Daoy (cell line): ENCODE measurements at regions not wholly inside any gene's neighbourhood (a gene's known extent, or its start where the extent isn't known, plus 50 kb on each side); places are given as distances from the start of the nearest gene placed in this dataset.

Source experiments
- DNase-seq: peaks from one replicate; pipeline ENCODE4 v3.0.0-alpha.2; 2015; ENCODE audit warnings: low read depth

DNA sequence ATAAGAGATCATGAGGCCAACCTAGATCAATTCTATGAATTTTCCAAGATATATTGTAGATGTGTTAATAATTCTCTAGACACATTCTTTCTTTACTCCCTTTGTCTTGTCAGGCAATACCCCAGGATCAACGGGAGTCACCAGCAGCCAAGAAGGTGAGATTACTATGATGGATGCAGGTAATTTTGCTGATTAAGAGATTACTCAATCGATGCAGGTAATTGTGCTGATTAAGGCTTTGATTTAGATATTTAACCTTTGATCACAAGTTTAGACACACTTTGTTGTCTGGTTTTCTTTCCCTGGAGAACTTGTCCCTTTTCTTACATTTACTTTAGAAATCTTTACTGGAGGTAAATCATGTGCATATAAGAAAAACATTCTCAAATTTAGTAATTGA, 134.3 kb upstream of the CNTN1 start:
- DNase-seq = no peak

DNA sequence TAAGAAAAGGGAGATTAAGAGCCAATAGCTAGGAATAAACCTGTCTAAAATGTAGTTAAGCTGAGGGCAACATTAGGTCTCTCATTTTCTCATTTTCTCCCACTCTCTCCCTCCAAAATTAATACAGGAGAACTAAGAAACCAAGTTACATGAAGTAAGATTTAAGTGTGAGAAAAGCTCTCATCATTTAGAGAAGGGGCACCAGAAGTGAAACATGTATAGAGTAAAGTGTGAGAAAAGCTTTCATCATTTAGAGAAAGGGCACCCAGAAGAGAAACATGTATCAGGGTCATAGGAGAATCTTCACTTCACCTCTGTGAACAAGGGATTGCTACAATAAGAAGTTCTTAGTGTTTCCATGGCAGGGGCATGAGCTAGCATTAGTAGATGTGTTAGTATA, 132.4 kb upstream of the CNTN1 start:
- no peak for DNase-seq

DNA sequence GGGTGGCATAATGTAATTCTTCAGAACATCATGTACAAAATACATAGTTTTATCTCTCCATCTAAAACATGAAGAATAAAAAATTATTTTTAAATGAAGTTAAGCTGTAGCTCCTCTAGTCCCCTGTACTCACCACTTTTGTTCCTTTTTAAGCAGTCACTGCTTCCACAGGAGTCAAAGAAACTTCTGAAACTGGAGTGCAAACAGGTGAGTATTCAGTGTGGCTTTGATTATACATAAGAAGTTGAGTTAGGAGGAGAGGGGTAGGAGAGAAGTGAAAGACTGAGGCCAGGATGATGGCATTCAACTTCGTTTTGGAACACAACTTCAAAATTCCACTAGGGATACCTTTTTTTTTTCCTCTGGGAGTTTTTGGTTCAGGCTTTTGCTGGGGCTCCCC, 131.4 kb upstream of the CNTN1 start:
- DNase-seq = no peak

DNA sequence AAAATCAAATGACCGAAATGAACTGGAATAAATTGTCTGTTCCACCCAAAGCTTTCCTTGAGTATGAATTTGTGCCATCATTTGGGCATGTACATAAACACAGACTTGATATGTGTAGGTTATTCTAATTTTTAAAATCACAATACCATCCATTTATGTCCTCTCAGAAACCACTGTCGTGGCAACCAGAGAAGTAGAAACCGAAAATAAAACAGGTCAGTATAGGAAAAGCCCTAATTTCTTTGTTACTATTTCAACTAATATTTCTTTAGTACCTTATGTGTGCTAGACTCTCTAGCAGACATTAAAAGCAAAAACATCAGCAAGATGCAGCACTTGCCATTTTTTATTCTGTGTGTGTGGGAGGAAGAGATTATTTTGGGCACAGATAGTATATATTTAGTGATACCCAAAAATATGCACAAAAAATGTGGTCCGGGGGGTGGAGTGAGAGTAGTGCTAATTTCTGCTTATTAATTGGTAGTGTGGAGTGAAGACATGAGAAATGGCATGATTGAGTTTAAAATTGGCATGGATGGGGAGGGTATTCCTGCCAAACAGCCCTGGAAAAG, 130.8 kb upstream of the CNTN1 start:
- DNase-seq = no peak

DNA sequence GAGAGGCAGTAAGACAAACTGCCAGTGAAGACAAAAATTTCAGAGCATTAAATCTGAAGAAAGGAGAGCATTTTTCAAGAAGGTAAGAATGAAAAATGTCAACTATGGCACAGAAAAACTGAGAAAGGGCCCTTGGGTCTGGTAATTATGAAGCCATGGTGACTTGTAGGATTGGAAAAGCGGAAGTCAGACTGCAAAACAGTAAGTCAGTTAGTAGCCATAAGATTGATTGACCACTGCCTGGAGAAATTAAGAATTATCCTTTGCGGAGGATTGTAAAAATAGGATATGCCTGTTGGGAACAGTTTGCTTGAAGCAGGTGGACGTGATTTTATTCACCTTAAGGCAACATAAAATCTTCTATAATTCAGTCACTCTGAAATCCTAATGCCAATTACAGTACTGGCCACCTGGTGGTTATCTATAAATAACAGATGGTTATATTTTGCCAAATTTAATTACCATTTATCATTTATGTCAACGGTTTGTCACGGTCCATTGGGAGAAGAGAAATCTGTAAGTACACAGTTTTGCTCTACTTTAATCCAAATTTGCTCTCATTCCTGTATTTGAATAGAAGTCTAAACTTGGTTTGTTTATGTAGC, 127.1 kb upstream of the CNTN1 start:
- no peak for DNase-seq

DNA sequence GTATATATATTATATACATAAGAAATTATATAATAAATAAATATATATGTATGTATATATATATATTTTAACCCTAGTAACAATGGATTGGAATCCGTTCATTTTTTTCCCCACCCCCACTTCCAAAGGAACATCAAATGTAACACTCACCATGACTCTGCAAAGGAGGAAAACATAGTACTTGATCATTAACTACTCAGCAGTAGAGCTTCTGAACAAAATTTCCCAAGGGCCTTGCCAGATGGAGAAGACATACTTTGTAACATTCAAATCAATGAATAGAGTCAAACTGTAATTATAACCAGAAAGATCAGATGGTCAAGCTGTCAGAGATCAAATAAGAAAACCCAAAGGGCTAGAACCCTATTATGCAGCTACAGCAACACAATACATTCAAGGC, 126.0 kb upstream of the CNTN1 start:
- no peak for DNase-seq

DNA sequence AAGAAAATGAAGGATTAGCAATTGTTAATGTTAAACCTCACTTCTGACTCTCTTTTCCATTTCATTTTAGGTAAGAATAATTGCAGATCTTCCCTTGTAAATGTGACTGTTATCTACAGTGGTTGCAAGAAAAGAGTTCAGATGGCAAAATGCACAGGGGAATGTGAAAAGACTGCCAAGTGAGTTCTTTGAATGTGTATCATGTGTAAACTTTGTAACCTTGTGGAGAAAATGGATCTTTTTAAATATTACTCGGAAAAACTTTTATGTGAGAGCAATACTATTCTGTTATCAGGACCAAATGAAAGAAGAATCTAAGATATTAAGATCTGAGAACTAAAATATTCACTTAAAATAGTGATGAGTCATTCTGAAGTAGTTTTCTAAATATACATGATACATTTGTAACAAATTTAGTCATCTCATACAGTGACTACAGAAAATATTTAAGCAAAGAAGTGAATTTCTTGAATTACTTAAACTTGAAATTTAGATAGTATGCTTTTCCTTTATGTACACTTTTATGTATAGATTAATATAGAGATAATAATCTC, 122.5 kb upstream of the CNTN1 start:
- DNase-seq = no peak

DNA sequence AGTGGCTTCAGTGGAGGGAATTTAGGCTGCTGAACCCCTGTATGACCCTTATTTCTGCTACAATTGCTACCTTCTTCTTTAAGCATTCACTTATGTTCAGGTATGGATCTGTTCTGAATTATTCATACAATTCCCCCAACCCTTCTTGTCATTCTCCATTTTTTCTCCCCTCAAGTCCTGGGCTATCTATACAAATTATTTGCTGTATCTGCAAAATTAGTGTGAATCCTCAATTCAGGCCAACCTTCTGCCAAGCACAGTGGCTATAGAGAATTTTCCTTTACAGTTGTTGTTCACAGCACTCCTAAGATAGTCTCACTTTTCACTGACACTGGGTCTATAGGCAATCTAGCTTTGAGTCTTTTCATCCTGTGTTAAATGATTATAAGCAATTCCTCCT, 119.2 kb upstream of the CNTN1 start:
- DNase-seq = no peak

DNA sequence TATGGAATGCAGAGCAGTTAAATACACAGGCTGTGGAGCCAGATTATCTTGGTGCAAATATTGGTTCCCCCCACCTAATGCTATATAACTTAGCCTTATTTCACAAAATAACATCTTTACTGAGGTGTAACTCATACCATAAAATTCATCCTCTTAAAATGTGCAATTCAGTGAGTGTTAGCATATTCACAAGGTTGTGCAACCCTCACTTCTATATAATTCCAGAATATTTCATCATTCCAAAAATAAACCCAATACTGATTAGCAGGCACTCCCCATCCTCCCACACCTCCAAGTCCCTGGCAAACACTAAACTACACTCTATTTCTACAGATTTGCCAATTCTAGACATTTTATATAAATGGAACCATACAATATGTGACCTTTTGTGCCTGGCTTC, 116.3 kb upstream of the CNTN1 start:
- no peak for DNase-seq

DNA sequence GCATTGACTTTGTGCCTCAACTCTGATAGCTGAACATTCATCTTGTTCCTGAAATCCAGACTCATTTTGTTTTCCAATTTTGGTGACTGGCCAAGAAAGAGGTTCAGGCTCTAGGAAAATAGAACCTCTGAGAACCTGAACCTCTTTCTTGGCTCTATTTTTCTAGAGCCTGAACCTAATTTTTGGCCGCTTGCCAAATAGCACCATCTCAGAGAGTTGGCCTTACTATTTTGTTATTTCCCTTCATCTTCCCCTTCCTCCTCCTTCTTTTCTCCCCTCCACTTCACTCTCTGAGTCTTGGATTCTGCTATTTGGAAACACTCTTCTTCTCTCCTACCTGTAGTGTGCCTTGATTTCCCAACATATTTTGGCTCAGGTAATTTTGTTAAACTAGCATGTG, 114.4 kb upstream of the CNTN1 start:
- DNase-seq = no peak

DNA sequence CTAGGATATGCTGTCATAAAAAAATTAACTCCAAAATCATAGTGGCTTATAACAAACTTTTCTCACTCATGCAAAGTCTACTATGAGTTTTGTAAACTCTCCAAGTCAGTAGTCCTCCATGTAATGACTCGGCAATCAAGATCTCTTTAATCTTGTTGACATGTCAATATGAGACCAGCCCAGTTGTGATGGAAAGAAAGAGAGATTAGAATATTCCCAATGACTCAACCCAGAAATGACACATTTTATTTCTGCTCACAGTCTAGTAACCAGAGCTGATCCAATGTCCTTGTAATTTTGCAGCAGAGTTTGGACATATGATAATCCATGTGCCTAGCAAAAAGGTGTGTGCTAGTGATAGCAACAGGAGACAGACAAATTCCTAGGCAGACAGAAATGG, 112.6 kb upstream of the CNTN1 start:
- DNase-seq = no peak

DNA sequence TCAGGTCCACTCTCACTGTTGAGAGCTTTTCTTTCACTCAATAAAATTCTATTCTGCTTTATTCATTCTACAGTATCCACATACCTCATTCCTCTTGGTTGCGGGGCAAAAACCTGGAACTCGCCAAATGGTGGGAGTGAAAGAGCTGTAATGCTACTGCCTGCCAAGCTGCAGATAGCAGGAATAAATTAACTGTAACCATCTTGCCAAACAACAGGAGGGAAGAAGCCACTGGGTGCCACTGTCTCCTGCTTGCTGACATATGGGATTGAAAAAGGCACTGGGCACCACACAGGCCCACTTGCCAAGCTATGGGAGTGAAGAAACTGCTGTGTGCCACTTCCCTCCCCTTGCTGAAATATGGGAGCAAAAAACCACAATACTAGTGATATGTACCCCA, 111.9 kb upstream of the CNTN1 start:
- no peak for DNase-seq

DNA sequence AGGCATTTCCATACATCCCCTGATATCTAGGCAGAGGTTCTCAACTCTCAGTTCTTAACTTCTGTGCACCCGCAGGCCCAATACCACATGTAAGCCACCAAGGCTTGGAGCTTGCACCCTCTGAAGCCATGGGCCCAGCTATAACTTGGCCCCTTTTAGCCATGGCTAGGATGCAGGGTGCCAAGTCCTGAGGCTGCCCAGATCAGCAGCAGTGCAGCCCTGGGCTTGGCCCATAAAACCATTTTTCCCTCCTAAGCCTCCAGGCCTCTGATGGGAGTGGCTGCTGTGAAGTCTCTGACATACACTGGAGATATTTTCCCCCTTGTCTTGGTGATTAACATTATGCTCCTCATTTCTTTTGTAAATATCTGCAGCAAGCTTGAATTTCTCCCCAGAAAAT, 110.3 kb upstream of the CNTN1 start:
- no peak for DNase-seq

DNA sequence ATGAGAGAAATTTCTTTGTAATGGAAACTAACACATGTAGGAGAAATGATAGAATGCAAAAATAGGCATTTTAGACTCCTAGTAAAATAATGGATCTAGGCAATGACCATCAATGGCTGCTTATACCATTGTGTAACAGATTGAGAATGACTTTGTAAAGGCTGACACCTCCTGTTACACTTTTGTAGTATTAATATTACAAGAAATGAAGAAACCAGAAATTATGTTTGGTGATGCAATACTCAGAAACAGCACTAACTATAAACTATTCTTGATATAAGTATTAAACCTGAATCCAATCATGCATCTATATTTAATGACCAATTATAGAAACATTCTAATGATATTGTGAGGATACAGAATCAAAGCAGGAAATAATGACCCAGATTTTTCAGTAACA, 108.5 kb upstream of the CNTN1 start:
- DNase-seq = no peak

DNA sequence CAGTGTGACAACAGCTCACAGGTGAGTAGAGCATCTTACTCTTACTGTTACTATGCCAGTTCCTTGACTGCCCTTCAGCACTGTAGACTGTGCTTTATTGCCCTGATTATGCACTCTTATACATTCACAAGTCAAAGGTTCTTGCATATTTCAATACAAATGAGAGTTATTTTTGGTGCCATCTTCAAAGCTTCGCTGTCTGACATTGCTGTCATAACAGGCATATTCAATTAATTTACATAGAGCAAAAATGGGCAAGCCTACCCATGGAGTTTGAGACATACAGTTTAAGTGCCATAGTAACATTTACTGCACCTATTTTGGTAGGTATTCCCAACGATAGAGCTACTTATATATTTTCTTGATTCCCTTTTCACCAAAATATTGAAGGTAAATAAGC, 107.5 kb upstream of the CNTN1 start:
- DNase-seq = no peak

DNA sequence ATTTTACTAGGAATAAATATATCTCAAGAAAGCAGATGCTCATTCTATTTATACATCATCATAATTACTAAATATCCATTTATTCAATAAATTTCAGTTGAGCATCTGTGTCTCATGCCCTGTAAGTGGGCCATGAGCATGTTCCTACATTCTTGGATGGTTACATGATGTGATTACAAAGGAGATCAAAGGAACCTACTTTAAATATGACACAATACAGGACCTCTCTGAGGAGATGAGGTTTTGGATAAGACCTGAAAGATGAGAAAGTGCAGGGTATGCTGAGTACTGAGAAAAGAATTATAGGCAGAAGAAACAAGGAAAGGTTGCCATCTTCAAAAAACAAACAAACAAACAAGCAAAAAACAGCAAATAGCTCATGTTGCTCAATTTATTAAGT, 105.4 kb upstream of the CNTN1 start:
- DNase-seq = no peak

DNA sequence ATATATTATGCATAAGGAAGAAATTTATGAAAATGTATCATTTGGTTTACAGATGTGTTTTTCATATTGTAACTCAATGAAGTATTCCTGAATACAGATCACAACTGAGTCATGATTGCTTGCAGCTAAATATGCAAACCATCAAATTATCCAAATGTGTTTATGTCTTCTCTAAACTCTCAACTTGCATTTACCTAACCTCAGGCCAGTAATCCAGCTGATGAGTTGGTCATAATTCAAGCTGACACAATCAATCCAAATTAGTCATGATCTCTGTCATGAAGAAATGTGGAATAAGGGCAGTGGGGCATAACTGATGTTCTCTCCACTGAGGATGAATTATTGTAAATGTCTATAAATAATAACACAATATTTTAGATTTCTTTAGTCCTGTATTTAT, 104.8 kb upstream of the CNTN1 start:
- DNase-seq = no peak

DNA sequence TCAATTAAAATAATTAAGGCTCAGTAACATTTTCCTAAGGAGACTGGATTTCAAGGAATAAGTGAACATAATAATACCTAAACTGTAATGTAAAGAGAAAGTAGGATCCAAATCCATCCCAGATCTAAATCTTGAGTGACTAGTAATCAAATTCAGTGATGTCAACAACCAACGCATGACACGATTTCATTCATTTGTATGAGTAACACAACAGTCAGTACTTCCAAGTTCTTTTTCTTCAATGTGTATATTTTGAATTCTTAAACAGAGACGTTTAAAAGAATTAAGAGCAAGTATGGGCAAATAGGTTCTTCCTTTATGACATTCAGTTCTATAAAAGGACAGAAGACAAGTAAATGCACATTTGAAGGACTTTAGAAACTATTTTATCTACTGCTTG, 104.3 kb upstream of the CNTN1 start:
- no peak for DNase-seq

DNA sequence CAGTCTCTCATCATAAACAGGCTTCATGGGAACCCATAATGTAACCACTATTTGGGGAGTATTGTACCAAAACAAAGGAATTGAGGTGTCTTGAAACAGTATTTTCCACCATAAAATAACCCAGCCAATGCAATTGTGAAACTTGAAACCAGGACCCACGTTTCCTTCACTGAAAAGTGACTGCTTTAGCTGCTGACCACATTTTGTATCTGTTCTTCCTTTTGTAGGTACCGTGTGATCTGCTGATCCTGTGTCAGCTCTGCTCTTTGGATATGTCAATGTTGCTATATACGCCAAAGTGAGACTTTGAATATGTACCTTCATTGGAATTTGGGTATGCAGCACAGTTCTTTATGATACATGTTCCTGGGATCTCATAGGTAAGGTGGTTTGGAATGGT, 95.1 kb upstream of the CNTN1 start:
- DNase-seq = no peak

DNA sequence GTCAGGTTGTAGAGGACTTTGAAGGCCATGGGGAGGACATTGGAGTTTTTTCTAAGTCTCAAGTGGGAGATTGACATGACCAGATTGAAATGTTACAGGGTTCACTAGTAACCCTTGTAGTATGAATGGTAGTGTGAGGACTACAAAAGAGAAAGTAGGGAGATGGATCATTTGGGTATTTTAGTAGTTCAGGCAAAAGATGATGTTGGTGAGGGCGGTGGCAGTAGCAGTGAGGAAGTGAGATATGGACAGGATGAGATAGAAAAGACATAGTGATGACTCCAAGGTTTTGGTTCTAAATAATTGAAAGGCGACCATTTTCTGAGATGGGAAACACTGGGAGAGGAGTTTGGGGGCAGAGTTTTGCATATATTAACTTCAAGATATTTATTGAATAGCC, 94.2 kb upstream of the CNTN1 start:
- DNase-seq = no peak

DNA sequence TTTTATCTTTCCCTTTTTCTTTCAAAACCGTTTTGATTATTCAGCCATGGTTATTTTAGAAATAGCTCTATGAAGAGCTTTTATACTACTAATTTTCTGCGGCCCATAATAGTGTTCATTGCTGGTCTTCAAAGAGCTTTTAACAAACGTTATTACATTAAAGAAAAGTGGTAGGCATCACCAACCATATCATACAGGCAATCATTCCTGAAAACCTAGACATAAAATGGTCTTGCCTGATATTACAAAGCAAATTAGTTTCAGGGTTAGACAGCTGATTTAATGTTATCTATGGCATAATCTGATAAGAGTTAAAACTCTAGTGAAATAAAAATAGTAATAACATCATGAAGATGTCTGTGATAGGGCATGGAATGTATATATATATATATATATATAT, 89.7 kb upstream of the CNTN1 start:
- no peak for DNase-seq

DNA sequence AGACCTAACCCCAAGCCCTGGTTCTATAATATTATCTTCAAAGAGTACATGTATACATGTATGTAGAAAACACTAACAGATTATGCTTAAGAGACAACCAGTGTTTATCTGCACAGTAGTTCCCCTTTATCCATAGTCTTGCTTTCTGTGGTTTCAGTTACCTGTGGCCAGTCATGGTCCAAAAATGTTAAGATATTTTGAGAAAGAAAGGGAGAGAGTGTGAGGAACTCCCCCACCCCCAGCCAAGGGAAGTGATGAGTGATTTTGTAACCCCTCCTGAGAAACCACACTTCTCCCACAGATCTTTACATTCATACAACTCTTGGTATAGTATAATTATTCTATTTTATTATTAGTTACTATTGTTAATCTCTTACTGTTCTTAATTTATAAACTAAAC, 77.3 kb upstream of the CNTN1 start:
- DNase-seq = no peak

DNA sequence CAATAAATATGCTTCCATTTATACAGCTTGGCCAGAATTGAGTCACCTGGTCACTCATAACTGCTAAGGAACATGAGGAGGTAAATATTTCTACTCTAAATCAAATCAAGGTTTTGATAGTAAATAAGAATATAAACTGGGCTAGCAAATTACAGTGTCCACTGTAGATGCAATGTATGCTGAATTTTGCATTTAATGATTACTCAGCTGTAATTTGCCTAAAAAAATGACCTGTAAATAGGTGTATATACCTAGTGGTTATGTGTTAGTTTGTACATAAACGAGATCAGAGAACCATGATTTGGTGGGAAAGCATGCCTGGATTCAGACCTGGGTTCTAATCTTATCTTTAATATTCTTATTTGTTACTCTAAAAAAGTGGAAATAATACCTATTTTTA, 76.6 kb upstream of the CNTN1 start:
- no peak for DNase-seq

DNA sequence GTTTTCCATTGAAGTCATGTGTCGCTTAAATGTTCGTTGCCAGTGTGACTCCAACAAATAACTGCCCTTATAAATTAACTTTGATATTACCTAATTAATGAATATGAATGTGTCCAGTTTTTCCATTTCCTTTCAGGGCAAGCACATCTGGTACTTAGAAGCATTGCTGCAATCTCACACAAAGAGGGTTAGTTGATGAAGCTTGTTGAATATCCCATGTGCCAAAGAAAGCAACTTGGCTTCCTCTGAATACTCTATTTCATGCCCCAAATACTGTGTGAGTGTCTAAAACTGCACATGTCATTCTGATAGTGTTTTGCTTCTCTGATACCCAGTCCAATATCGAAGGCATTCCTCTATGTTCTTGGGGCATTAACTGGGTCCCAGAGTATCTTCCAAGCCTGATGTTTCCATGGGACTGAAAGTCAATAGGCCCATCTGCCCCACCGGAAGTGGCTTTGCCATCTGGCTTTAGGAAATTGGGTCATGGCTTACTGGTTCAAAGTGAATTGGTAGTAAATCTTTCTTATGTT, 75.8 kb upstream of the CNTN1 start:
- DNase-seq = no peak
